ENCODE measurements at regions not wholly inside any gene's neighbourhood (a gene's known extent, or its start where the extent isn't known, plus 50 kb on each side); places are given as distances from the start of the nearest gene placed in this dataset.

DNA sequence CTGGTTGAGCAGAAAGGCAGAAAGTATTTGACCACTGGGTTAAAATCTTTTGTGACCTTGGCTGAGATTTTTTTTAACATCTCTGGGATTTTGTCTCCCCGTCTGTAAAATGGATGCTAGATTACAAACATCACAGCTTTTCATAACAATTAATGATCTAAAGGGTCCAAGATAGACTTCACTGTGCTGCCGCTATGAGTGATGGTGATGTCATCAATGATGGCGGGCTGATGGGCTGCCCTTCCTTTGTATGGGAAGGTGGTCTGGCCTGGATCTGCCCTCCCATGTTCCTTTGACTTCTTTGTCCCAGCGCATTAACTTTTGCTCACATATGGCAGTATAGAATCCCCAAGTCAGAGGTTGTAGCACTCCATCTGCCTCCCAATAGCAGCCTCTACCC, 116.7 kb downstream of the IRX5 start:
- TF ChIP-seq, protein P1, sequence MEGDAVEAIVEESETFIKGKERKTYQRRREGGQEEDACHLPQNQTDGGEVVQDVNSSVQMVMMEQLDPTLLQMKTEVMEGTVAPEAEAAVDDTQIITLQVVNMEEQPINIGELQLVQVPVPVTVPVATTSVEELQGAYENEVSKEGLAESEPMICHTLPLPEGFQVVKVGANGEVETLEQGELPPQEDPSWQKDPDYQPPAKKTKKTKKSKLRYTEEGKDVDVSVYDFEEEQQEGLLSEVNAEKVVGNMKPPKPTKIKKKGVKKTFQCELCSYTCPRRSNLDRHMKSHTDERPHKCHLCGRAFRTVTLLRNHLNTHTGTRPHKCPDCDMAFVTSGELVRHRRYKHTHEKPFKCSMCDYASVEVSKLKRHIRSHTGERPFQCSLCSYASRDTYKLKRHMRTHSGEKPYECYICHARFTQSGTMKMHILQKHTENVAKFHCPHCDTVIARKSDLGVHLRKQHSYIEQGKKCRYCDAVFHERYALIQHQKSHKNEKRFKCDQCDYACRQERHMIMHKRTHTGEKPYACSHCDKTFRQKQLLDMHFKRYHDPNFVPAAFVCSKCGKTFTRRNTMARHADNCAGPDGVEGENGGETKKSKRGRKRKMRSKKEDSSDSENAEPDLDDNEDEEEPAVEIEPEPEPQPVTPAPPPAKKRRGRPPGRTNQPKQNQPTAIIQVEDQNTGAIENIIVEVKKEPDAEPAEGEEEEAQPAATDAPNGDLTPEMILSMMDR (conservative IDR thresholded peaks at IDR 0.05; ENCODE audit: low read length): no peak
- no peak for TF ChIP-seq EZH2phosphoT487 (IDR thresholded peaks at IDR 0.05; ENCODE audit: borderline replicate concordance)

Measured in Loucy (cell line).